K562 (cell line): ENCODE measurements at regions not wholly inside any gene's neighbourhood (a gene's known extent, or its start where the extent isn't known, plus 50 kb on each side); places are given as distances from the start of the nearest gene placed in this dataset.

Source experiments
- BRF2 ChIP-seq: IDR thresholded peaks from 3 replicates; pipeline ENCODE4 v1.6.1; 2011; ENCODE audit warnings: borderline replicate concordance, mild to moderate bottlenecking; ENCODE audit not compliant: insufficient read length, insufficient read depth
- CREB3 ChIP-seq: fragments of 450-650 bp; conservative IDR thresholded peaks from 2 replicates; pipeline ENCODE4 v1.6.1; 2016; ENCODE audit warnings: missing genetic modification characterization, low read depth, mild to moderate bottlenecking, missing compliant biosample characterization, moderate library complexity
- CTCF ChIP-seq, 3 experiments: IDR thresholded peaks in 2 of 3; conservative IDR thresholded peaks in 1 of 3; 2 replicates each; pipeline ENCODE4 v1.5.1; 2011 to 2012; ENCODE audit warnings: low read length in 3 of 3, mild to moderate bottlenecking in 3 of 3, control low read depth in 2 of 3, improper control_type of control experiment in 1 of 3, inconsistent platforms in 1 of 3, low read depth in 1 of 3, mixed read lengths in 1 of 3, moderate library complexity in 1 of 3; ENCODE audit not compliant: insufficient read depth in 2 of 3
- FOXP4 ChIP-seq: sonication (generic); formaldehyde crosslinking; IDR thresholded peaks from 2 replicates; pipeline ENCODE4 v1.8.0; 2022; ENCODE audit warnings: mild to moderate bottlenecking, missing genetic modification reagents, borderline replicate concordance
- HMGXB4 ChIP-seq: sonication (generic); formaldehyde crosslinking; IDR thresholded peaks from 2 replicates; pipeline ENCODE4 v1.8.1; 2023; ENCODE audit warnings: mild to moderate bottlenecking, missing genetic modification reagents
- JUND ChIP-seq, 2 experiments: IDR thresholded peaks; 2 replicates in 1 of 2; 3 replicates in 1 of 2; pipeline ENCODE4 v1.6.1; 2011; ENCODE audit warnings: borderline replicate concordance in 2 of 2, low read depth in 2 of 2, low read length in 2 of 2, improper control_type of control experiment in 1 of 2, missing biosample characterization in 1 of 2, missing genetic modification characterization in 1 of 2, missing genetic modification reagents in 1 of 2
- L3MBTL2 ChIP-seq: fragments of 450-650 bp; IDR thresholded peaks from 2 replicates; pipeline ENCODE4 v1.6.1; 2016; ENCODE audit warnings: mild to moderate bottlenecking, moderate library complexity
- MAX ChIP-seq: sonication (generic); formaldehyde crosslinking; IDR thresholded peaks from 2 replicates; pipeline ENCODE4 v1.9.0; 2022; ENCODE audit warnings: mild to moderate bottlenecking, missing genetic modification reagents
- NR1H2 ChIP-seq: sonication (generic); formaldehyde crosslinking; IDR thresholded peaks from 2 replicates; pipeline ENCODE4 v1.4.0; 2020; ENCODE audit warnings: mild to moderate bottlenecking, missing genetic modification reagents
- SIN3A ChIP-seq, 2 experiments: fragments of 150-350 bp in 1 of 2; IDR thresholded peaks; 2 replicates each; pipeline ENCODE4 v1.6.1; 2011 to 2016; ENCODE audit warnings: borderline replicate concordance in 2 of 2, low read depth in 2 of 2, low read length in 2 of 2, mild to moderate bottlenecking in 2 of 2, moderate library complexity in 2 of 2; ENCODE audit not compliant: control insufficient read depth in 1 of 2
- SNIP1 ChIP-seq: fragments of 450-650 bp; IDR thresholded peaks from 2 replicates; pipeline ENCODE4 v1.7.1; 2017; ENCODE audit warnings: low read depth, mild to moderate bottlenecking
- ZBTB7A ChIP-seq: IDR thresholded peaks from 2 replicates; pipeline ENCODE4 v1.6.1; 2011; ENCODE audit warnings: low read depth, mild to moderate bottlenecking, low read length, moderate library complexity, borderline replicate concordance; ENCODE audit not compliant: control insufficient read depth
- ZNF655 ChIP-seq: fragments of 250-450 bp; sonication (Bioruptor Pico); IDR thresholded peaks from 2 replicates; pipeline ENCODE4 v1.5.0; 2021

GRCh38 chr22:49301398-49302149 is 526.1 kb downstream of the BRD1 start:
- TF ChIP-seq NR1H2 (no peak), L3MBTL2 (no peak), BRF2 (no peak), SNIP1 (no peak), JUND (IDR thresholded peaks at IDR 0.05; ENCODE audit: borderline replicate concordance, low read depth, low read length) (no peak), JUND (tag; IDR thresholded peaks at IDR 0.05; ENCODE audit: borderline replicate concordance, low read depth, low read length) (no peak), SIN3A (IDR thresholded peaks at IDR 0.05; ENCODE audit: borderline replicate concordance in 2 of 2, control insufficient read depth in 1 of 2, low read depth in 2 of 2, low read length in 2 of 2) (no peak), HMGXB4 (CRISPR knock-in tag) (no peak), FOXP4 (CRISPR knock-in tag) (no peak), ZBTB7A (no peak), CREB3 (no peak), ZNF655 (CRISPR knock-in tag) (no peak), CTCF (IDR thresholded peaks at IDR 0.05 in 2 of 3, conservative IDR thresholded peaks at IDR 0.05 in 1 of 3; ENCODE audit: insufficient read depth in 2 of 3, low read depth in 1 of 3, low read length in 3 of 3) (no peak), MAX (CRISPR knock-in tag) (no peak)
